ENCODE measurements at regions not wholly inside any gene's neighbourhood (a gene's known extent, or its start where the extent isn't known, plus 50 kb on each side); places are given as distances from the start of the nearest gene placed in this dataset.

DNA sequence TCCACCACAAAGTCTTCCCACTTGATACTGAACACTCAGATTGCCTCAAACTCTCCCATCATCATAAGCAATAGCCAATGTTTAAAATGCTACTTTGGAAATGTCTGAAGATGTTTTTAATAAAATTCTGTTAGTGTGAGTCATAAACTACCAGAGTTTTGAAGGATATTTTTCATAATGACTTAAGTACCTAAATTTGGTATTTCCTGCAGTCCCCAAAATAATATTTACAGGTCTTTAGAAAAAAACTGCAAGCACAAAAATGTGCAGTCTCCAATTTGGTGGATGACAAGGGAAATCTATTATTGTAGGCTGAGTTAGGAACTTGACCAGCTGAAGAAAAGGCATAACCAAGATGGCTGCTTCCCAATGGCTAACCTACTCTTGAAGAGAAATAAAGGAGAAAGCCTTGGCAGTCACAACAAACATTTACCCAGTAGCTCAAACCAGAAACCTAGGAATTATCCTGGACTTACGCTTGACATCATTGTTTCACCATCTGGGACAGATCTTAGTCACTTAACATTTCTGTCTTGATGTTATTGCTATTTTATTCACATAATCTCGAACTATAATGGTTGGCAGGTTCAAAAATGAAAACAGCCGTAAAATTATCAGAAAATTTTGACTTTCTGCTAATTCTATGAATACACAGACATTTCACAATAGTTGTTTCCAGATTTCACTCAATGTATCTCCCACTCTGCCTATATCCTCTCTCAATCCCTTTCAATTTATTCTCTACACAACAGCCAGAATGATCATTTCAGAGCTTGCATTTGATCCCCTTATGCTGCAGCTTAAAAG, 111.2 kb upstream of the STEAP1B start:
- Histone ChIP-seq H3K4me2 (ENCODE audit: low read length) (no peak overlapping the region), H2AFZ (no peak overlapping the region), H3K27me3 (ENCODE audit: control insufficient read depth, insufficient read depth, low read length) (no peaks in the 10 kb centered on the region), H3K36me3 (ENCODE audit: control insufficient read depth, insufficient read depth, low read length) (no peaks in the 10 kb centered on the region), H3K4me3 (ENCODE audit: low read depth, low read length) (no peak overlapping the region), H3K9ac (no peak overlapping the region), H3K79me2 (no peaks in the 10 kb centered on the region), H3K27ac (no peak overlapping the region), H3K4me1 (no peaks in the 10 kb centered on the region), H3K9me3 (ENCODE audit: control insufficient read depth, low read length) (no peaks in the 10 kb centered on the region)
- TF ChIP-seq, protein P1, sequence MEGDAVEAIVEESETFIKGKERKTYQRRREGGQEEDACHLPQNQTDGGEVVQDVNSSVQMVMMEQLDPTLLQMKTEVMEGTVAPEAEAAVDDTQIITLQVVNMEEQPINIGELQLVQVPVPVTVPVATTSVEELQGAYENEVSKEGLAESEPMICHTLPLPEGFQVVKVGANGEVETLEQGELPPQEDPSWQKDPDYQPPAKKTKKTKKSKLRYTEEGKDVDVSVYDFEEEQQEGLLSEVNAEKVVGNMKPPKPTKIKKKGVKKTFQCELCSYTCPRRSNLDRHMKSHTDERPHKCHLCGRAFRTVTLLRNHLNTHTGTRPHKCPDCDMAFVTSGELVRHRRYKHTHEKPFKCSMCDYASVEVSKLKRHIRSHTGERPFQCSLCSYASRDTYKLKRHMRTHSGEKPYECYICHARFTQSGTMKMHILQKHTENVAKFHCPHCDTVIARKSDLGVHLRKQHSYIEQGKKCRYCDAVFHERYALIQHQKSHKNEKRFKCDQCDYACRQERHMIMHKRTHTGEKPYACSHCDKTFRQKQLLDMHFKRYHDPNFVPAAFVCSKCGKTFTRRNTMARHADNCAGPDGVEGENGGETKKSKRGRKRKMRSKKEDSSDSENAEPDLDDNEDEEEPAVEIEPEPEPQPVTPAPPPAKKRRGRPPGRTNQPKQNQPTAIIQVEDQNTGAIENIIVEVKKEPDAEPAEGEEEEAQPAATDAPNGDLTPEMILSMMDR (IDR thresholded peaks at IDR 0.05): no peak

DNA sequence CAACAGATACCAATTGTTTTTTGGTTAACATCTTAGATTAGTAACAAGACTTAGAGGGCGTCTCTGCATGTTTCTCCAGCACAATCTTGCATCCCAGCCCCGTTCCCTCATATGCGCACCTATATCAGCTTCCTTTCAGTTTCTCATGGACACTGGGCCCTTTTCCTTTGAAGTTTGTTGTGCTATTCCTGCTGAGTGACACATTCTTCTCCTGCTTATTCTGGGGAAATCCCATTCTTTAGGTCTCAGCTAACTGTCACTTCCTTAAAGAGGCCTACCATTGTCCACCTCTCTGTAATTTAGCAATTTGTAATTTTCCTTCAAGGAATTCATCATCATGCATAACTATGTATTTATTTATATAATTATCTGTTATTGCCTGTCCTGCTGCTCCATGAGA, 110.3 kb upstream of the STEAP1B start:
- no peaks in the 10 kb centered on the region for H3K27me3 ChIP-seq (ENCODE audit: control insufficient read depth, insufficient read depth, low read length)
- H3K36me3 ChIP-seq (ENCODE audit: control insufficient read depth, insufficient read depth, low read length): no peaks in the 10 kb centered on the region
- no peaks in the 10 kb centered on the region for H3K79me2 ChIP-seq
- no peak overlapping the region for H3K9ac ChIP-seq
- H3K9me3 ChIP-seq (ENCODE audit: control insufficient read depth, low read length): no peaks in the 10 kb centered on the region
- no peak overlapping the region for H3K27ac ChIP-seq
- TF ChIP-seq, protein P1 (IDR thresholded peaks at IDR 0.05): no peak
- H2AFZ ChIP-seq: no peak overlapping the region
- H3K4me1 ChIP-seq: no peaks in the 10 kb centered on the region
- H3K4me2 ChIP-seq (ENCODE audit: low read length): no peak overlapping the region
- no peak overlapping the region for H3K4me3 ChIP-seq (ENCODE audit: low read depth, low read length)

DNA sequence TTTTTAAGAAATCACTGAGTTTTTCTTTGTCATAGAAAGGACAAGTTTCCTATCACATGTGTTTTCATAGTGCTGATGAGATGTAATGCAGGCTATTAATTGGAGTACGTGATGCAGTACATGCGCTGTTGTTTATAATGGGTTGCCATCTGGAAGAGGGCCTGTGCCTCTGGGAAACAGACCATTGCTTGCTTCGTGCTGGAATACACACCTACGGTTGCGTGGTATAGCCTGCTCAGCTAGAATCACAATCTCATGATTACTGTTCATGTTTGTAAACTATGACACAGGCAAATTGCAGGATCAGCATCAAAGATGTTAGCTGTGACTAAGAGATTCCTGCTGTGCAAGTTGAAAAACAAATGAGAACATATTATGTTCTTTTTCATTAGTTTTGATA, 107.2 kb upstream of the STEAP1B start:
- TF ChIP-seq, protein P1 (IDR thresholded peaks at IDR 0.05): no peak
- H3K4me1 ChIP-seq: no peaks in the 10 kb centered on the region
- no peaks in the 10 kb centered on the region for H3K9me3 ChIP-seq (ENCODE audit: control insufficient read depth, low read length)
- H3K27me3 ChIP-seq (ENCODE audit: control insufficient read depth, insufficient read depth, low read length): no peaks in the 10 kb centered on the region
- H3K4me3 ChIP-seq (ENCODE audit: low read depth, low read length): no peak overlapping the region
- H3K4me2 ChIP-seq (ENCODE audit: low read length): no peak overlapping the region
- no peaks in the 10 kb centered on the region for H3K79me2 ChIP-seq
- H3K9ac ChIP-seq: no peak overlapping the region
- no peak overlapping the region for H3K27ac ChIP-seq
- H3K36me3 ChIP-seq (ENCODE audit: control insufficient read depth, insufficient read depth, low read length): no peaks in the 10 kb centered on the region
- H2AFZ ChIP-seq: no peak overlapping the region

DNA sequence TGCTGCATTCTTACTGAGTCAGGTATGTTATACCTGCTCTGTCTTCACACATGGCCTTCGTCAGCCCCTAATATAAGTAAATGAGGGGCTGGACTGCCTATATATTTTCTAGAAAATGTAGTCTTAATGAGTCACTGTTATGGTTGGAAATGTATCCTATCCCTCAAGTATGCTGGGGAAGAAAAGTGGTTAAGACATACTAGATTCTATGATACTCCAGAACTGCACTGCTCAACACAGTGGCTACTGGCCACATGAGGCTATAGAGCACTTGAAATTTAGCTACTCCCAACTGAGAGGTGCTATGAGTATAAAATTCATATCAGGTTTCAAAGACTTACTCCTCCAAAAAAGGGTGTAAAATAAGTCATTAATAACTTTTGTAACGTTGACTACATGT, 104.3 kb upstream of the STEAP1B start:
- H3K79me2 ChIP-seq: no peaks in the 10 kb centered on the region
- no peak overlapping the region for H2AFZ ChIP-seq
- TF ChIP-seq, protein P1 (IDR thresholded peaks at IDR 0.05): no peak
- H3K27ac ChIP-seq: no peak overlapping the region
- H3K4me3 ChIP-seq (ENCODE audit: low read depth, low read length): no peak overlapping the region
- H3K4me1 ChIP-seq: no peaks in the 10 kb centered on the region
- H3K9ac ChIP-seq: no peak overlapping the region
- no peak overlapping the region for H3K4me2 ChIP-seq (ENCODE audit: low read length)
- H3K9me3 ChIP-seq (ENCODE audit: control insufficient read depth, low read length): no peaks in the 10 kb centered on the region
- H3K36me3 ChIP-seq (ENCODE audit: control insufficient read depth, insufficient read depth, low read length): no peaks in the 10 kb centered on the region
- no peaks in the 10 kb centered on the region for H3K27me3 ChIP-seq (ENCODE audit: control insufficient read depth, insufficient read depth, low read length)
